ENCODE measurements at regions not wholly inside any gene's neighbourhood (a gene's known extent, or its start where the extent isn't known, plus 50 kb on each side); places are given as distances from the start of the nearest gene placed in this dataset.
"Not testable (repeated sequence)": the region's sequence is repeated elsewhere in the genome, so short reads cannot be mapped to it uniquely, and the experiment has no call there.

DNA sequence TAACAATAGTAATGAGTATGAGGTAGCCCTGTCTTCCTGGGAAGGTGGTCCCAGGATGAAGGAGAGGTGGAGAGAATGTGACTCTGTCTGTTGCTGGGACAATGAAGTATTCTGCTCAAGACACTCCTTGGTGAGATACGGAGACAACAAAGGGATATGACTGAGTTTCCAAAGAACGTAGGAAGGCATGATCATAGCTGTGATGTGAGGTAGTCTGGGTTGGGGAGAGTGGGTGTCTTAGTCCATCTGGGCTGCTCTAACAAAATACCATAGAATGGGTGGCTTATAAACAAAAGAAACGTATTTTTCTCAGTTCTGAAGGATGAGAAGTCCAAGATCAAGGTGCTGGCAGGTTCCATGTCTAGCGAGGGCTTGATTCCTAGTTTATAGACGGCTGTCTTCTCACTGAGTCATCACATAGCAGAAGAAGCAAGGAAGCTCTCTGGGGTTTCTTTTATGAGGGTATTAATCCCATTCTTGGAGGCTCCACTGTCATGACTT is 84.9 kb upstream of the RHOBTB1 start:
- no peak for DNase-seq (ENCODE audit: low read depth in 1 of 2, low spot score in 1 of 2)
- in situ Hi-C loops (cut with HindIII; ENCODE audit: low pct_unique_long_range_greater_than_20kb, low sequenced_read_pairs), result no loop called here

DNA sequence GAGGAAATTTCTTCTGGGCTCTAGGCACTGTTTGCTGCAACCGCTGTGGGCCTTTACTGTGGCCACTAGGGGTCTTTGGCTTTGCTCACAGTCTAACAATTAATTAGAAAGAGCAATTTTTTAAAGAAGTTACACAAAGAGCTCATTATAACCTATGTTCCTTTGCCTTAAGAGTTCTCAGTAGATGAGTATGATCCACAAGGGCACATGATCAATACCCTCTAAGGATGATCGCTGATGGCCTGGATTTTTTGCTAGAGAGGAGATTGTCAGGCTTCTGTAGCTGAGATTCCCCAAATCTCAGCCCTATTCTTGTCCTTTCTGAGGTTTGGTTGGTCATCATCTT is 80.8 kb upstream of the RHOBTB1 start:
- in situ Hi-C loops (cut with HindIII; ENCODE audit: low pct_unique_long_range_greater_than_20kb, low sequenced_read_pairs), result no loop called here
- peak in 1 of 2 experiments; percentile 61 for DNase-seq (ENCODE audit: low read depth in 1 of 2, low spot score in 1 of 2)
- TF ChIP-seq JUND (IDR thresholded peaks at IDR 0.05; ENCODE audit: low read depth), result no peak

More for the DNA sequence above, 84.9 kb upstream of the RHOBTB1 start:
- no peak for TF ChIP-seq JUND (IDR thresholded peaks at IDR 0.05; ENCODE audit: low read depth)

DNA sequence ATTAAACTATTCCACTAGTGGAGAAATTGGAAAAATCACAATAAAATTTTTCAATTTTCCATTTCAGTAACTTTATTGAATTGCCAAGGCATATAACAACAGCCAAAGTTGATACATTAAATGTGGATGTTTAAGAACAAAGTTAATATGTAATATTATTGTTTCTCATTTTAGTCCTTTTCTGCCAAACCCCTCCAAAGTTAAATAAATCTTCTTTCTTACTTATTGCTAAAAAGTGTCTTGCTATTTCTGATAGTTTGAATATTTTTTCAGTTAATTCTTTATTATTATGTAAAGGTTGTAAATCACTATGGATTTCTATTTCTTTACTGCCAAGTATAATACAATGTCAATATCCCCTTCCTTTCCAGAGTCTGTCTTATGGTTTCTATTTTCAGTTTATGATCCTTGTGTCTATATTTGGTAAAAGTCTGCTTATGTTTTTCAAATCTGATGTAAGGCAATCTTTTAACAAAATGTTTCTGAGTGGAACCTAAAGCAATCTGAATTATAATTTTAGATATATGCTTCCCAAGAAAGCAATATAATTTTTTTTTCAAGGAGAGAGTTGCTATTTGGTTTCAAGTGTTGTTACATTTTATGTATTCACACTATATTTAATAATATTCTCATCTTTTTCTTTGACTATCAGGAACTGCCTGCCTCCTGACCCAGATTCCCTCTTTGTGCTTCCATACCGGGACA is 80.3 kb upstream of the RHOBTB1 start:
- in situ Hi-C loops (cut with HindIII; ENCODE audit: low pct_unique_long_range_greater_than_20kb, low sequenced_read_pairs), result no loop called here
- no peak for TF ChIP-seq JUND (IDR thresholded peaks at IDR 0.05; ENCODE audit: low read depth)
- DNase-seq (ENCODE audit: low read depth in 1 of 2, low spot score in 1 of 2), result no peak

- in situ Hi-C loops (cut with HindIII; ENCODE audit: low pct_unique_long_range_greater_than_20kb, low sequenced_read_pairs), result no loop called here
- DNase-seq (ENCODE audit: low read depth in 1 of 2, low spot score in 1 of 2), result no peak
- no peak for TF ChIP-seq JUND (IDR thresholded peaks at IDR 0.05; ENCODE audit: low read depth)
These were observed 79.1 kb upstream of the RHOBTB1 start for GRCh38 chr10:61023053-61023452.

- in situ Hi-C loops (cut with HindIII; ENCODE audit: low pct_unique_long_range_greater_than_20kb, low sequenced_read_pairs), result no loop called here
- no peak for DNase-seq (ENCODE audit: low read depth in 1 of 2, low spot score in 1 of 2)
- TF ChIP-seq JUND (IDR thresholded peaks at IDR 0.05; ENCODE audit: low read depth), result no peak
These were observed 77.9 kb upstream of the RHOBTB1 start for GRCh38 chr10:61021926-61022325.

GRCh38 chr10:61020420-61021158 is 76.6 kb upstream of the RHOBTB1 start:
- DNase-seq (ENCODE audit: low read depth in 1 of 2, low spot score in 1 of 2), result no peak
- TF ChIP-seq JUND (IDR thresholded peaks at IDR 0.05; ENCODE audit: low read depth), result no peak
- in situ Hi-C loops (cut with HindIII; ENCODE audit: low pct_unique_long_range_greater_than_20kb, low sequenced_read_pairs), result no loop called here

DNA sequence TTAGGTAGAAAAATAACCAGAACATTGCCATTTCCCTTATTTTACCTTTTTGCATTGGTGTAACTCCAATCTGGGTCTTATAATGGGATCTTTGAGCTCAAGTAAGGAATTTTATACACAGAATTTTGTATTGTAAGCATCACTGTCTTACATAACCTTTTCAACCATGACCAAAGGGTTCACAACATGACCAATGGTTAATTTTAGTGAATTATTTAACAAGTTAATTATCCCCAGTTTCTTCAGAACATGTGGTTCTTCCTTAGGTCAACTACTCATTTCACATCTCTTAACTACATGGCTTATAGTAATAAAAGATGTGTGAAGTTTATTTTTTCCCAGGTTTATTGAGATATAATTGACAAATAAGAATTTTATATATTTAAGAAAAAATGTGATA is 74.2 kb upstream of the RHOBTB1 start:
- no peak for DNase-seq (ENCODE audit: low read depth in 1 of 2, low spot score in 1 of 2)
- in situ Hi-C loops (cut with HindIII; ENCODE audit: low pct_unique_long_range_greater_than_20kb, low sequenced_read_pairs), result no loop called here
- no peak for TF ChIP-seq JUND (IDR thresholded peaks at IDR 0.05; ENCODE audit: low read depth)

DNA sequence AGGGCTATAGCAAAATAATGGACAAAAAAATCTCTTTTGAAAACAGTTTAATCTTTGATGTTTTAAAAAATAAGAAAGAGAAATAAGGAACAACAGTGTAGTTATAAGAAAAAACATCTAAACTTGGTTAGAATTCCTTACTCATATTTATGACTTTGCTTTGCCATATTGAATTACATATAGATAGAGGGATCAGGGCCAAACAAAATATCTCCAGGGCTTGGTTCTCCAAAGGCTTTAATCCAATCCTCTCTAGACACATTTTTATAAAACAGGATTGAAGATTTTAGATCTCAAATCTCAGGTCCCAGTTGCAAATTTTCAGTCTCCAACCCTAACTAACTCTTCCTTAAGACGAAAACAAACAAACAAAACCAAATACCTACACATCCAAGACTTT is 72.6 kb upstream of the RHOBTB1 start:
- in situ Hi-C loops (cut with HindIII; ENCODE audit: low pct_unique_long_range_greater_than_20kb, low sequenced_read_pairs), result no loop called here
- DNase-seq (ENCODE audit: low read depth in 1 of 2, low spot score in 1 of 2), result peak in 1 of 2 experiments; percentile 56
- TF ChIP-seq JUND (IDR thresholded peaks at IDR 0.05; ENCODE audit: low read depth), result no peak; the same call in 1 of the 2 replicates

DNA sequence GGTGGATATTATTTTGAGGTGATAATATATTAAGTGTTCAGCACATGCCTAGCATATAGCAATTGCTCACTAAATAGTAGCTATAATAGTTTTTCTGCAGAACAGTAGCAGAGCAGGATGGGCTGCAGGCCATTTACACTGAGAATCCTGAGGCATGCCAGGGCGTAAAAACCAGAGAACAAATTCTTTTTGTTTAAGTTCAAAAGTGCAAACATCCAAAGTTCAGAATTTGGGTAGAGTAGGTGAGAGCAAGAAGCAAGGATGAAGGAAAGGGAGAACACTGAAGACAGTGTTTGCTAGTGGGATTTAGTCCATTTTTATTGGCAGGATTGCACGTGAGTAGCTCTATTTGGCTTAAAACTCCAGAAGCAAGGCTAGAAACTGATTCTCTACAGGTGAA is 72.0 kb upstream of the RHOBTB1 start:
- peak in 1 of 2 experiments; percentile 39 for DNase-seq (ENCODE audit: low read depth in 1 of 2, low spot score in 1 of 2)
- in situ Hi-C loops (cut with HindIII; ENCODE audit: low pct_unique_long_range_greater_than_20kb, low sequenced_read_pairs), result no loop called here
- TF ChIP-seq JUND (IDR thresholded peaks at IDR 0.05; ENCODE audit: low read depth), result no peak

GRCh38 chr10:61010863-61011262 is 66.9 kb upstream of the RHOBTB1 start:
- TF ChIP-seq JUND (IDR thresholded peaks at IDR 0.05; ENCODE audit: low read depth), result no peak
- in situ Hi-C loops (cut with HindIII; ENCODE audit: low pct_unique_long_range_greater_than_20kb, low sequenced_read_pairs), result no loop called here
- no peak for DNase-seq (ENCODE audit: low read depth in 1 of 2, low spot score in 1 of 2)

GRCh38 chr10:61003069-61003468 is 59.1 kb upstream of the RHOBTB1 start:
- in situ Hi-C loops (cut with HindIII; ENCODE audit: low pct_unique_long_range_greater_than_20kb, low sequenced_read_pairs); DNase-seq (ENCODE audit: low read depth in 1 of 2, low spot score in 1 of 2): not testable (repeated sequence)

- no peak for TF ChIP-seq JUND (IDR thresholded peaks at IDR 0.05; ENCODE audit: low read depth)
- DNase-seq (ENCODE audit: low read depth in 1 of 2, low spot score in 1 of 2), result no peak
- in situ Hi-C loops (cut with HindIII; ENCODE audit: low pct_unique_long_range_greater_than_20kb, low sequenced_read_pairs), result no loop called here
These were observed 57.7 kb upstream of the RHOBTB1 start for GRCh38 chr10:61001731-61002122.

All from T47D (cell line).